Breast epithelium (tissue), 4 donors: ENCODE measurements at regions not wholly inside any gene's neighbourhood (a gene's known extent, or its start where the extent isn't known, plus 50 kb on each side); places are given as distances from the start of the nearest gene placed in this dataset.

Experiments
- DNase-seq, 2 donors: peaks; one replicate each; pipeline ENCODE4 v3.0.0-alpha.2; 2019; ENCODE audit warnings: low spot score in 2 of 2
- H3K27ac ChIP-seq, 2 donors: fragments of 200-600 bp; sonication (generic) in 1 of 2; one replicate each; pipeline ENCODE4 v1.5.1; 2016 to 2019; ENCODE audit warnings: mild to moderate bottlenecking in 1 of 2
- H3K27me3 ChIP-seq, 2 donors: fragments of 200-600 bp; sonication (generic) in 1 of 2; one replicate each; pipeline versions ENCODE4 v1.5.1 to v1.6.0; 2017 to 2019; ENCODE audit warnings: control low read depth in 1 of 2, mild to moderate bottlenecking in 1 of 2
- H3K36me3 ChIP-seq: fragments of 200-600 bp; one replicate; pipeline ENCODE4 v1.5.1; 2019
- H3K4me1 ChIP-seq, 2 donors: fragments of 200-600 bp; sonication (generic); one replicate each; pipeline ENCODE4 v1.5.1; 2016 to 2019; ENCODE audit warnings: control low read depth in 1 of 2
- H3K4me3 ChIP-seq, 3 donors: fragments of 200-600 bp; sonication (generic); 1 replicate in 2 of 3; 2 replicates in 1 of 3; pipeline ENCODE4 v1.5.1; 2016 to 2019; ENCODE audit warnings: mild to moderate bottlenecking in 3 of 3, moderate library complexity in 2 of 3
- H3K9me3 ChIP-seq, 2 donors: fragments of 200-600 bp; sonication (generic) in 1 of 2; one replicate each; pipeline ENCODE4 v1.5.1; 2016 to 2019; ENCODE audit warnings: control low read depth in 1 of 2
- CTCF ChIP-seq, 3 donors: fragments of 450-650 bp; IDR thresholded peaks; one replicate each; pipeline ENCODE4 v1.5.1; 2016 to 2017; ENCODE audit warnings: antibody characterized with exemption in 3 of 3, mild to moderate bottlenecking in 3 of 3, moderate library complexity in 3 of 3
- POLR2A ChIP-seq: fragments of 450-650 bp; IDR thresholded peaks from one replicate; pipeline ENCODE4 v1.6.1; 2016; ENCODE audit warnings: antibody characterized with exemption, mild to moderate bottlenecking, moderate library complexity
- POLR2AphosphoS5 ChIP-seq, 3 donors: sonication (generic); formaldehyde crosslinking; IDR thresholded peaks; one replicate each; pipeline ENCODE4 v1.6.1; 2017; ENCODE audit warnings: antibody characterized with exemption in 3 of 3
- intact Hi-C: fragments of 100-400 bp; cut with DNase I; formaldehyde crosslinking; loops from one replicate; pipeline ENCODE4 v1.15.1; 2023; ENCODE audit warnings: low total_unique reads

DNA sequence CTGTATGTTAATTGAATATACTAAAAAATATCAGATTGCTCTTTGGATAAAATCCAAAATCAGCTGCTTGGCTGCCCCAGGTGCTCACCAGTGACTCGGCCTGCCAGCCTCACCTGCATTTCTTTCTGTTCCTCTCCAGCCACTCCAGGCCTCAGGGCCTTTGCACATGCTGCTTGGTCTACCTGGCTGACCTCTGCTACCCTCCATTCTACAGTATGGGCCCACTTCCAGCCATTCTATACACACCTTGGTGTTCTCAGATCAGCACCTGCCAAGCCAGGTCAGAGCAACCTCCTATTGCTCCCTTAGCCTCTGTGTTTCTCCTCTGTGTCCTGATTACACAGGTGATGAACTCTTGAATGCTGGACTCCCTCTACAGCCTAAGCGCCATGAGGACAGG, 106.6 kb upstream of the TWIST2 start:
- Histone ChIP-seq H3K36me3 (no peaks in the 10 kb centered on the region), H3K27ac (no peak overlapping the region), H3K4me1 (no peaks in the 10 kb centered on the region), H3K9me3 (peaks cover 4 to 6% of the 10 kb centered on the region in 2 donors), H3K4me3 (no peak overlapping the region), H3K27me3 (no peaks in the 10 kb centered on the region)
- intact Hi-C loops, result no loop called here
- no peak for TF ChIP-seq CTCF (IDR thresholded peaks at IDR 0.05)
- no peak for TF ChIP-seq POLR2AphosphoS5 (IDR thresholded peaks at IDR 0.05)
- TF ChIP-seq POLR2A, result no peak
- DNase-seq, result no peak

- Histone ChIP-seq H3K4me1 (no peaks in the 10 kb centered on the region), H3K27me3 (no peaks in the 10 kb centered on the region), H3K36me3 (no peaks in the 10 kb centered on the region), H3K4me3 (no peak overlapping the region), H3K9me3 (peaks cover 4 to 6% of the 10 kb centered on the region in 2 donors), H3K27ac (no peak overlapping the region)
- TF ChIP-seq POLR2A, result no peak
- no peak for TF ChIP-seq POLR2AphosphoS5 (IDR thresholded peaks at IDR 0.05)
- TF ChIP-seq CTCF (IDR thresholded peaks at IDR 0.05), result no peak
- intact Hi-C loops, result no loop called here
- no peak for DNase-seq
These were observed 105.8 kb upstream of the TWIST2 start for GRCh38 chr2:238742066-238742465.

GRCh38 chr2:238742664-238743063, 105.2 kb upstream of the TWIST2 start:
- intact Hi-C loops, result no loop called here
- H3K27me3 ChIP-seq, result no peaks in the 10 kb centered on the region
- no peak overlapping the region for H3K27ac ChIP-seq
- H3K4me1 ChIP-seq, result no peaks in the 10 kb centered on the region
- TF ChIP-seq CTCF (IDR thresholded peaks at IDR 0.05), result no peak
- no peak for TF ChIP-seq POLR2A
- TF ChIP-seq POLR2AphosphoS5 (IDR thresholded peaks at IDR 0.05), result no peak
- no peaks in the 10 kb centered on the region for H3K36me3 ChIP-seq
- no peak overlapping the region for H3K4me3 ChIP-seq
- H3K9me3 ChIP-seq, result peaks cover 1 to 2% of the 10 kb centered on the region in 2 donors
- no peak for DNase-seq

DNA sequence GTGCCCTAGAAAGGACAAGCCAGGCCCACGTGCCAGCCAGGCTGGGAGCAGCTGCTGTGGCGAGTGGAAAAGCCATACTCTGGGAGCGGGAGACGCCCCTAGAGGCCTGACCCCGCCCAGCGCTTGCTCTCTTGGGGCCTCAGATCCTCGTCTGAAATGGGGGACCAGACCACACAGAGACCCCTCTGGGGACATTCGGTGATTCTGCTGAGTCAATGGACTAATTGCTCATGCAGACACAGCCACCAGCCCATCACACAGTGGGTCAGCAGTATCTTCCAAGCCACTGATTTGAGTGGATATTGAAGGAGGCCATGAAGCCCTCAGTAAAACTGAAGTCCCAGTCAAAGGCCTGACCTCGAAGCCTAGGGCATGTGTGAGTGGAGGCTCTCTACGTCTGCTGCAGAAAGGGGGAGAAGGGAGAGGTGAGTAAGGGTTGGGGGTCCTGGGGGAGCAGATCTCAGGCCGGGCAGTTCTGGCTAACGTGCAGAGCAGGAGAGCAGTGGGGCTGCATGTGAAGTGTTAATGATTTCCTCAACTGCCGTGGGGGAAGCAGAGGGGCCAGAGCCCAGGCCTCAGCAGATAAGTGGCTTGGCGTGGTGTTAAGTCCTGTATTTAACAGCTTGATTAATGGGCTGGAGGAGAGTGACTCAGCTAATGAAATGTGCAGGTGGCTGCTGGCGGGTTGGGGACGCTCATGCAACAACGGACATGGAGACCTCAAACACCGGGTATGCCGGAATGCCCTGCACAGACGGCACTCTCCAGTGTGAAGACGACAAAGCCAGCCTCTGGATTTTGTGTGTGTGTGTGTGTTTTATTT, 104.4 kb upstream of the TWIST2 start:
- no peaks in the 10 kb centered on the region for H3K36me3 ChIP-seq
- TF ChIP-seq POLR2A (no peak), CTCF (IDR thresholded peaks at IDR 0.05) (no peak), POLR2AphosphoS5 (IDR thresholded peaks at IDR 0.05) (no peak)
- no peak for DNase-seq
- intact Hi-C loops, result no loop called here
- H3K9me3 ChIP-seq, result no peaks in the 10 kb centered on the region
- no peak overlapping the region for H3K4me3 ChIP-seq
- H3K27me3 ChIP-seq, result no peaks in the 10 kb centered on the region
- no peak overlapping the region for H3K27ac ChIP-seq
- no peaks in the 10 kb centered on the region for H3K4me1 ChIP-seq

- Histone ChIP-seq H3K27ac (no peak overlapping the region), H3K27me3 (no peaks in the 10 kb centered on the region), H3K36me3 (no peaks in the 10 kb centered on the region), H3K4me3 (no peak overlapping the region), H3K4me1 (no peaks in the 10 kb centered on the region), H3K9me3 (no peaks in the 10 kb centered on the region)
- no peak for DNase-seq
- no peak for TF ChIP-seq POLR2A
- no peak for TF ChIP-seq CTCF (IDR thresholded peaks at IDR 0.05)
- TF ChIP-seq POLR2AphosphoS5 (IDR thresholded peaks at IDR 0.05), result no peak
- intact Hi-C loops, result no loop called here
These were observed 102.9 kb upstream of the TWIST2 start for GRCh38 chr2:238744951-238745350.
